ENCODE measurements at regions not wholly inside any gene's neighbourhood (a gene's known extent, or its start where the extent isn't known, plus 50 kb on each side); places are given as distances from the start of the nearest gene placed in this dataset.
"Not testable (repeated sequence)": the region's sequence is repeated elsewhere in the genome, so short reads cannot be mapped to it uniquely, and the experiment has no call there.

DNA sequence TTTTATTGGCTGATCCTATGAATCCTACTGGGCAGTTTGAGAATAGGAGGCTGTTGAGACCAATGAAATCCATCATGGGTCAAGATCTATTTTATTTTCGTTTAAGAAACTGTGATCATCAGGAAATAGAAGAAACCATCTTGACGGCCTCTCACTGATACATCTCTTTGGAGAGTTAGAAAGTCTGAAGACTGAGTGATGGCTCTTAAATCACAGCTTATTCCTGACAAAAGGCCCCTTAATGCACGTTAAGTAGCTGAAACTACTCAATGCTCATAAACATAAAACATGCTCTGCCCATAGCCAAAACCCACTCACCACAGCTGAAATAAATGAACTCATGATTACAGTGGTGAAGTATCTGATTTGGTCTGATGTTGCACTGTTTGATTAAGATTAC, 784.5 kb upstream of the NEGR1 start:
- DNase-seq = no peak

DNA sequence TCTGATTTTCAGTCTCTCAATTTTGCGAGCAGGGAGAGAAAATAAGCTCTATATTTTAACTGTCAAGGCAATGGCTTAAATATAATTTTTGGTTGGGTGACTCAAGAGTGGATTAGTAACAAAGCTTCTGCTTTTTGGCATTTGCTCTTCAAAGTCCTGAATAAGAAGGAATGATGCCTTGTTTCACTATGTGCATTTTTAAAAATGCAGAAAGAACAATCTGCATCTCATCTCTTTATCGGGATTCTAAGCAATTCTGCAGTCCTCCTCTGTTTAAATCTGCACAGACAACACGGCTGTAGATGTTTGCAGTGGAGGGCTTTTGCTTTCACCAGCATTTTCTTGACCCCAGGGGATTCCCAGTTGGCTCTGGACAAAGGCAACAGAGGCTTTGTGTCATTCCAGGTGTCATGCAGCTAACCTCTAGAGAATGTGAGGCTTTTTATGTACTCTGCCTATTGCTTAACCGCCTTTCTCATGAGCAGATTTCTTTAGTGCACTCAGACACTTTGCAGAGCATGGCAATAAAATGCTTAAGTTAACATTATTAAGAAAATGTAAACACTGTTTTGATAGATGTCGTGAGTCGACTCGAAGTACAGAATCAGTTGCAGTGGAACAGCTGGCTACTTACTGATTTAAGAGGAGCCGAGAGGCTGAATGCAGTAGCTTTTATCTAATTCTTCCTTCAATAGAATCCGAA, 783.2 kb upstream of the NEGR1 start:
- peak in 1 of 51 donors; percentile 0 for DNase-seq

DNA sequence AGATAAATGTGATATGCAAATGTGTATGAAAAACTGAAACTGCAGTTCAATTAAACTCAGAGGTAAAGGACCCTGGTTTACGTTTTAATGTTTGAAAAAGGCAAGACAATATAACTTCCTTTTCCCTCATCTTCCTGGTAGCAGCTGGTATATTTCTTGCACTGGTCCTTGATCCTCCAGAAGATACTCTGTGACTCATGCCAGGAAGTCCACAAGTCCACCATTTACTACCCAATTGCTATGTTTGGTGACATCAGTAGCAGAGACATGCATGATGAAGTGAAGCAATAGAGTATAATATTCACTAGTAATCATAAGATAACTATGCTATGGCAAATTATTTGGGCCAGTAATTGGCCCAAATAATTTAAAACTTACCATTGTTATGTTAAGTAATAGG, 774.5 kb upstream of the NEGR1 start:
- DNase-seq = no peak

DNA sequence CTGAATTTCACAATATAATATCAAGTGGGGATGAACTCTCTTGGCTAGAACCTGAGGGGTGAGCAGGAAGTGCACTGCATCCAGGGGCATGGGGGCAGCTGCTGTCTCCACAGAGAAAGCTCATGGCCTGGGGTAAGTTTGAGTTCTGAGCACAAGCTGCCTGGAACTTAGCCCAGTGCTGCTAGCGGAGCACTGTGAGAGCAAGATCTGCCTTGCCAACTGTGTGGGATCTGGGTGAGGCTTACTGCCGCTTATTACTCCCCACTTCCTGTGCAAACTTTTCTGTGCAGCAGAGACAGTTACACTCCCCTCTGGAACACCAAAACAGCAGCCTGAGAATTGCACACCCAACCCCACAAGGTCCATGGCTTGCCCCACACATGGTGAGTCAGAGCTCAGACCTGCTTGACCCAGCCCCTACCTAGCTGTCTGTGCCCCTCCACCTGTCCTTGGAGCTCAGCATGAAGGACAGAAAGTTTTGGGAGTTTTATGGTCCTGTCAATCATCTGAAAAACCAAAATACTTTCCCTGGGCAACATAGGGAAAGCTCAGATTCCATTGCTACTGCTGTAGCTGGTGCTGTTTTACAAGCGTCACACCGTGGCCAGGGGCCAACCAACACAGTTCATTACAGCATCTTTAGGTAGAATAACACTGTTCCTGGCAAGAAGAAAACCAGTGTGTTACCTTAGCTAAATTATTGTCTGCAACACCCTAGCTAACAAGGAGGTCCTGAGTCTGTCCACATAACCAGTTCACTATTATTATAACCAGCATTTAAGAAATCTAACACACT, 762.1 kb upstream of the NEGR1 start:
- no peak for DNase-seq

DNA sequence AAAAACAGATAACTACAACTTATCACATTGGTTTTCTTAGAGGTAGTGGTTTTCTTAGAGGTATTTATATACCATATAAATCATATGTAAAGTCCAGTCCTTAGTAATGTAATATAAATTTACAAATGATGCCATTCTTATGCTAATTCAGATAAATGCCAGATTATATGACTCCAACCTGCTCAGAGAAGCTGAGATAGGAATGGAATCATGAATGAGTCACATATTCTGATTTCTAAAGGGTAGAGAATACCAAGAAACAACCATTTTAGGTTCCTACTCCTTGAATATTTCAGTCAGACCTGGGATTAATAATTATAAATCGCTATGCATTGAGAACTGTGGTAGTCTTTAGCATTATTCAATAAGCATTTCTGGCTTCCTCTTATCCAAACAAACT, 760.1 kb upstream of the NEGR1 start:
- DNase-seq = no peak

DNA sequence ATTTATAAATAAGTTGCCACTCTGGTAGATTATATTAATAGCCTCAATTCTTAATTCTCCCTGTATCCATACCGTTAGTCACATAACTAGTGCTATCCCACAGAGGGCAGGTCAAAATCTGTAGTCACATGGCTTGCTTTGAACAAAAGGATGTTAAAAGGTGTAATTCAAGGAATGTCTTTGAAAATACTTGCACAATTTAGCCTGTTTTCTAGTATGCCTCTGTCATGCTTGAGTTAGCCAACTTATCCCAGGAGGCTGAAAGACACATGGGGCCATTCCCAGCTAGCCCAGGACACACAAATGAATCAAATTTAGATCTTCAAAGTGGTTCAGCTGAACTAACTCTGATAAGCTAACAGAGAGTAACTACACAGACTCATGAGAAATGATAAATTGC, 758.5 kb upstream of the NEGR1 start:
- no peak for DNase-seq

DNA sequence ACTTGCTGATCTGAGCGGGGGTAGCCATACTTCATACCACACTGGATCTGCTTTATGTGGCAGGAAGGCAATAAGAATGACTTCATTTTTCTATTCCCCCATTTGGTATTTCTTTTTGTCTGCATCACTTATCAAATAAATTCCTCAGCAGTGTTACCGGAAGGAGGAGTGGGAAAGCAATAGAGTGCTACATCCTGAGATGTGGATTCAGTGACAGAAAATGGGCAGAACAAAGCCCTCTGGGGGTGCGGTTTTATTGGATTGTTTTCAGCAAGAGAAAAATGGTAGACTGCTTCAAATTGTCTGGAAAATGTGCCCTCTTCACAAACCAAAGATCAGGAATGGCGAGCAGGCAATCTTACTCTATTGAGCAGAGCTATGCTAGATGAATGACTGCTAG, 751.9 kb upstream of the NEGR1 start:
- DNase-seq = no peak

DNA sequence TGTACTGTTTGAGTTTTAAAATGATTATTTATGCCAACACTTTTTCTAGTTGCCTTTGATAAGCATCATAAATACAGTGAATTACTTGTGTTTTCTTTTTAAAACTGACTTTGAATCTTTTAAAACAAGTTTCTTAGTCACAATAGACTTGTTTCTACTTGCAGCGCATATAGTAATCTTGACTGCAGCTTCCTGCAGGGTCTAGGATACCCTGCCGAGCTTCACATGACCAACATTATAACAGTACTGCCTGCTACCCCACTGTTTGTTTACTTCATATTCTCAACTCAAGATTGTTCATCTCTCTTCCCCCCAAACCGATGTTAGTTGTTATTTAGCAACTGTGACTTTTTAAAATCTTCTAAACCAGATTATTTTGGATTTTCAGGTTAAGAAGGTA, 751.3 kb upstream of the NEGR1 start:
- DNase-seq = no peak

DNA sequence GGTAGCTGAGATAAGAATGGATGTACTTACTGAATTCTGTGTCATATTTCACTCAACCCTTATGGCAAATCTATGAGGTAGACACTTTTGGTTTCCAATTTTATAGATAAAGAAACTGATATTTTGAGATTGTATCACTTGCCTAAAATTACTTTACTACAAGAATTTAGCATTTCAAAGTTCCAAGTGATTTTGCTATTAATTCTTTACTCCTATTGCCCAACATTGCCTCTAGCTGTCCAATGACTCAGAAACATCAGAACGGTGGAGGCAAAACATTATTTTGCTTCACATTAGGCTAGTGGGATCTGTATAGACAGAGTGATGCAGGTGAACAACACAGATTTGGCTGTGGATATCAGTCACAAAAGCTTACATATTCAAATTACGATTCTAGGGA, 747.2 kb upstream of the NEGR1 start:
- no peak for DNase-seq

DNA sequence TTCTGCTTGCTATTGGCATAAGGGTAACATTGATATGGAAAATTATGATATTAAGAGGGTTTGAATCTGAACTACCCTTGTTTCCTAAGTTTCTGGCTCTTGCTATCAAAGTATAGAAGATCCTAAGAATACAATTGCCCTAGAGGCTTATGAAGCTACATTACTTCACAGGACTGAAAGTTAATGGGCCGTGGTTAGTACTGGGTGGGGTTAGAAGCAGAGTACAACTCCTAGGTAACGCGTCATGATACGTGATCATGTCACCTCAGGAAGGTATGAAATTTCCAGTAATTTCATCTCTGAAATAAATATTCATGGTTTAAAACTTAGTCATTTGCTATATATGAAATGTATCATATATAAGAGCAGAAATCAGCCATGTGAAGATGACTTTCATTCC, 743.8 kb upstream of the NEGR1 start:
- no peak for DNase-seq

DNA sequence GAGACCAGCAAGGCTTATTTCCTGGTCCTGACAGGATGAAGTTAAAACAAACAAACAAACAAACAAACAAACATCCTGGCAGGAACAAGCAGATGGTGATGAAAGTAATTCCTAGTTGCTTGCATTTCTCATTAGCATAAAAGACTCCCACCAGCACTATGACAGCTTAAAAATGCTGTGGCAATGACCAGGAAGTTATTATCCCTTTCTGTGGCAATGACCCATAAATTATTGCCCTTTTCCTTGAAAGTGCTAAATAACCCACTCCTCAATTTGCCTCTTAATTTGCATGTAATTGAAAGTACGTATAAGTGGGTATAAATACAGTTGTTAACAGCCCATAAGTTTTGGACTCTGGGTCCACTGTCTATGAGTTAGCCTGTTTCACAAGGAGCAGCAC, 727.6 kb upstream of the NEGR1 start:
- DNase-seq = no peak

DNA sequence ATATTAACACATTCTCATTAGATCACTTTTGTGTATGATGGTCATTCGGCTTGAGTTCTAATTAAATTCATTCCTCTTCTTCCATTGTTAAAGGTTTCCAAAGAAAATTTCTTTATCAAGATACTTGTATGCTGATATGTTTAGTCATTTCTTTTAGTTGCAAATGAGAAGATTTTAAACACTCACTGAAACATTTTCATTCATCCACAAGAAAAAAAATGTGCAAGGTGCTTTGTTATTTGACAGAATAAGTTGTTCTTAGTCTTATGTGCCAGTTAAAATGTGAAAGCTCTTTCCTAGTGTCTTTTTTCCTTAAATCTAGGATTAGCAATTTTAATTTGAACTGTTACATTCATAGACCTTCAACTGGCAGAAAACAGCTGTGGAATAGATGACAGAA, 727.0 kb upstream of the NEGR1 start:
- DNase-seq = no peak

DNA sequence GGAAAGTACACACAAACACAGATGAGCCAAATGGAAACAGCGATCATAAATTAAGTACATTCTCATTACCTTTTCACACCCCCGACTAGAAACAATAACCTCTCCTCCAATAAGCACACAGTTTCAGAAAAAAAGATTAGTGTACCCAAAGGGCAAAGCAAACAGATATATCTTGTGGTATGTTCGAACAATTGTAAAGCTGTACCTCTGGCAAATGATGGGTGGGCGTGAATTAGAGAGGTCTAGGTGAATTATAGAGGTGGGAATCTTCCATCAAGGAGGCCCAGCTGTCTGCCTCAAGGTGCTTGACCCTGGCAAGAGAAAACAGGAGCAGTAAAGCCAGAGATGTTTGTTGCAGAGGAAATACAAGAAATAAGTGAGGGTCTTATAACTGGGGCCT, 715.3 kb upstream of the NEGR1 start:
- no peak for DNase-seq

DNA sequence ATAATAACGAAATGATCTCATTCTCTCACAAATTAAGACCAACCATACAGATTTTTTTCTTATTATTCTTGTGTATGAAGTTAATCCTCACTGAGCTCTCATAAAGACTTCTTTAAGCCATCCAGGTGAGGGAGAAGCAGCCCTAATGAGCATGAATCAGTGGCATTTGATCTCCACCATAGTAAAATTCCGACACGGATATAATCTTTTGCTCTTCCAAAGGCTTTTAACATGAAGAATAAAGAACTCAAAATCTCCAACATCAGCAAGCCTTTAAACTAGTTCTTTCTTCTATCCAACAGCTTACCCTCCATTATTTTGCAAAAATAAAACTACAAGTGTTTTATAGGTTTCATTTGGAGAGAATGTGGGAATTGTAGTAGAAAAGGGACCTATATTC, 714.7 kb upstream of the NEGR1 start:
- no peak for DNase-seq

DNA sequence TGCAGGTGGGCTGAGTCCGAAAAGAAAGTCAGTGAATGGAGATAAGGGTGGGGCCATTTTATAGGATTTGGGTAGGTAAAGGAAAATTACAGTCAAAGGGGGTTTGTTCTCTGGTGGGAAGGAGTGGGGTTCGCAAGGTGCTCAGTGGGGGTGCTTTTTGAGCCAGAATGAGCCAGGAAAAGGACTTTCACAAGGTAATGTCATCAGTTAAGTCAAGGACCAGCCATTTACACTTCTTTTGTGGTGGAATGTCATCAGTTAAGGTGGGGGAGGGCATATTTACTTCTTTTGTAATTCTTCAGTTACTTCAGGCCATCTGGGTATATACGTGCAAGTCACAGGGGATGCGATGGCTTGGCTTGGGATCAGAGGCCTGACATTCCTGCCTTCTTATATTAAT, 705.5 kb upstream of the NEGR1 start:
- DNase-seq = not testable (repeated sequence)

DNA sequence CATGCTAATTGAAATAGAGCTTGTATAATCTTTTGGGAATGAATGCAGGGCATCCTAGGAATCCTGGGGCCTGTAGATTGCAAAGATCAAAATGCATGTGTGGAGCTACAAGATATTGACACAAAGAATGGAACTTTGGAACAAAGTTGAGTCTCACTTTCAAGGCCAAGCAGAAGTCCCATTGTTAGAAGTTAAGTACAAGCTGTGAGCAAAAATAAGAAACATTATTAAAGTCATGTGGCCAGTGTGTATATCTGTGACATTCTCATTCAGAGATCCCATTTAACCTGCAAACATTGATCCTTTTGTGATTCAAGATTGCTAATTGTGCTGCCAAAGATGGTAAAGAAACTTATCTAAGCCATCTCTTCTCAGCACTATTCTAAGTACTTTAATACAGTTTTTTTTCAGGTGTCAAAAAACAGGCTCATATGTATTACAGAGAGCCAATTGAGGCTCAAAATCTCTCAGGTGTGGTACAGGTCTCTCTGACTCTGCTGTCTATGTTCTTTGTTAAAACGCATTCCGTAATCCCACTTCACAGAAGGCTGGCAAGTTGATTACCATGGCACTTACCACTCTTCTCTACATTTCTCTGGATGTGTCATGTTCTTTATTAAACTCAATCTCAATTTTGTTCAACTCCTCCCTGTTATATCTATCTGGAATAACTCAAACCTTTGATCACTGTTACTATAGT, 704.4 kb upstream of the NEGR1 start:
- DNase-seq = no peak

DNA sequence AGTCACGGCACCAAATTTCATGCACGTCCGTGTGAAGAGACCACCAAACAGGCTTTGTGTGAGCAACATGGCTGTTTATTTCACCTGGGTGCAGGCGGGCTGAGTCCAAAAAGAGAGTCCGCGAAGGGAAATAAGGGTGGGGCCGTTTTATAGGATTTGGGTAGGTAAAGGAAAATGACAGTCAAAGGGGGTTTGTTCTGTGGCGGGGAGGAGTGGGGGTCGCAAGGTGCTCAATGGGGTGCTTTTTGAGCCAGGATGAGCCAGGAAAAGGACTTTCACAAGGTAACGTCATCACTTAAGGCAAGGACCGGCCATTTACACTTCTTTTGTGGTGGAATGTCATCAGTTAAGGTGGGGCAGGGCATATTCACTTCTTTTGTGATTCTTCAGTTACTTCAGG, 702.7 kb upstream of the NEGR1 start:
- not testable (repeated sequence) for DNase-seq

DNA sequence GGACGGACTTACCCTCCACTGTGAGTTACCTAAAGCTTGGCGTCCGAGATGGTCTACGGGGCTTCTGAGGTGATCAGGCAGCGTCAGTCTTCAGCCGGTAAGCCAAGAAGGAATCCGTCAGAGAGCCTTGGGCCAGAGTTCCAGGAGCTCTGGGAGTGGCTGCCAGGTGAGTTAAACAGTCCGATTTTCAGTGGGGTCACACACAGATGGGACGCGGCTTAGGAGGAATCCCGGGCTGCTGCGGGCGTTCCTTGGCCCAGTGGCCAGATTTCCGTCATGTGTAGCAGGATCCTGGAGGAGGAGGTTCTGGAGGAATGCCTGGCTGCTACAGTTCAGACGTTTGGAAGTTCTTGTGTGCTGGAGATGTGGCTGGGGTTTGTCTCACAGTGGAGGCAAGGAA, 700.7 kb upstream of the NEGR1 start:
- not testable (repeated sequence) for DNase-seq

DNA sequence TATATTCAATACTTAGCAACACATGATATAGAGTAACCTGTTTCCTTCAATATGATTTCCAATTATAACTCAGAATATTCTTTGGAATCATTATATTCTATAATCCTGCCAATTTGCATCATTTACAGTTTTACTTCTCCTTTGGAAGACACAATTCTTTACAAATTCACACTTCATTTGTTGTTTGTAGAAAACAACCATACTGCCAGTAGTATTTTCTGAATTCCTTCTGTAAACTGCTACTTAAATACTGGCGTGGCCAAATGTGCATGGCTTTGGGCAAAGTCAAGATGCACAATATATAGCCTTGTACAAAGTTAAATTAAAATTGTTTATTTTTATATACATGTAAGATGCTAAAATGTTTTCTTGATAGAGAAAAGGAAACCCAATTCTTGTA, 687.1 kb upstream of the NEGR1 start:
- no peak for DNase-seq

DNA sequence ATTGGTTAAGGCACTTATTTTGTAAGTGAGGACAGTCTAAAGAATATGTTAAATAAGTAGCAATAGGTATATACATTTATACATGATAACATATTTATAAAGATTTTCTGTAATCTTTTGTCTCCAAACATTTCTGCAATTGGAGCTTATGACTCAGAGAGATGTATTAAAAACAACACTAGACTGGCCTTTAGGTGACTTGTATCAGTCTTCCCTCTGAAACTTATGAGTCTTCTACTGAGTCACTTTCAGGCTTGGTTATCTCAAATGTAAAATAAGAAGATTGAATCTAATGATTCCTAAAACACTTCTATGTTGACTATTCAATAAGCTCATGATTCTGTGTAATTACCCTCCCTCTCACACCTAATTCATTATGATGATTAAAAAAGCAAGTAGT, 672.6 kb upstream of the NEGR1 start:
- DNase-seq = no peak

DNA sequence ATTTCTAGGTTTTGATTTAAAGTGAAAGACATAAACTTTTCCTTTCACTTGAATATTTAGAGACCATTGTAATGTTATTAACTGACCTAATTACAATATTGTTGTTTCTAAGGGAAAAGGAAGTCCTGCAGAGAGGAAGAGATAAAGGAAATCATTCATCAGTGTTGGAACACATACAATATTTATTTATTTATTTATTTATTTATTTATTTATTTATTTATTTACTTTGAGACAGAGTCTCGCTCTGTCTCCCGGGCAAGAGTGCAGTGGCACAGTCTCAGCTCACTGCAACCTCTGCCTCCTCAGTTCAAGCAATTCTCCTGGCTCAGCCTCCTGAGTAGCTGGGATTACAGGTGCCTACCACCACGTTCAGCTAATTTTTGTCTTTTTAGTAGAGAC, 668.6 kb upstream of the NEGR1 start:
- DNase-seq = not testable (repeated sequence)

DNA sequence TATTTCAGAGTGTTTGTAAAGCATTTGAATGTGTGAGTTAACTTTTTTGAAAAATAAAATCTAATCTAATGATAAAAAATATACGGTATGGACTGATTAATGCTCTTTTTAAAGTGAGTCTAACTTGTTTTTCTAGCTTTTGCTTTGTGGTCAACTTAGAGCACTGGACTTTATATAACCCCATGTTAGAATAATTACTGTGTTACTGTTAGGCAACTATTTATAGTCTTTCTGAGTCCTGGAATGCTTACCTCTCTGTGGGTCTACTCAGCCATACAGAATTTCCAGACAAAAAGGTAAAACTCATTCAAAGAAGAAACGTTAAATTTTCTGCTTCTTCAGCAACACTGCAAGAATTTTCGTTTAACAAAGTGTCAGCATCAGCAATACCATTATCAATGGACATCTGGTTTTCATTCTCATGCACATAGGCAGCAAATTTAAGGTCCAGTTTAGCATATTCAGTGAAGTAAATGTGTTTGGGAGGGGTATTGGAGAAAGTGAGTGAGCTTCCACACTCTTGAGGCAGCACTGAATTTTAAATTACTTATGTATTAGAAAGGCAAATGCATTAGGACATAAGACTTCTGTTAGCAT, 664.7 kb upstream of the NEGR1 start:
- no peak for DNase-seq
